ENCODE measurements at regions not wholly inside any gene's neighbourhood (a gene's known extent, or its start where the extent isn't known, plus 50 kb on each side); places are given as distances from the start of the nearest gene placed in this dataset.

DNA sequence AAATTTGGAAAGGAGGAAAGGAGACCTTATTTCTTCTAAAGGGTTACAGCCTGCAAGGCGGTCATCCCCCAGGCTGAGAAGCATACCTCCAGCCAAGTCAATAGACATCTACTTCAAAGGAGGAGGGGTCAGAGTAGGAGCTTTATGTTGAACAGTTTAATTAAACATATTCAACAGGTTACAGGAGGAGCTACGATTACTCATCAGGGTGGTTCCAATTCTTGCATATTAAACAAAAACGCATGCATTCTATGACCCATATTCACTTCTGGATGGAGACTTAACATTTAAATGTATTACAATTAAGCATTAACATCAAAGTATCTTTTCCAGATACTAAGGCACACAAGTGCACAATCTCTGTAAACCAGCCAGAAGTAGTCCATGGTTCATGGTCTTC, 1955.0 kb downstream of the PCDH9 start:
- in situ Hi-C loops (cut with MboI; ENCODE audit: low sequenced_read_pairs): no loop called here
- POLR2A ChIA-PET (ENCODE audit: unreplicated experiment): no interaction called here
- H3K9me1 ChIP-seq (ENCODE audit: insufficient read depth, low read length): no peaks in the 10 kb centered on the region
- DNase-seq (no peak), ATAC-seq (ENCODE audit: low read depth) (no peak)
- H2BK5ac ChIP-seq (ENCODE audit: low read depth, low read length, poor library complexity, severe bottlenecking): no peak overlapping the region
- H2AK9ac ChIP-seq (replicated peaks; ENCODE audit: low read depth, low read length, poor library complexity): no peak overlapping the region
- no peak overlapping the region for H4K8ac ChIP-seq (ENCODE audit: low read depth in 2 of 2, low read length in 2 of 2)
- H3K4me3 ChIP-seq (ENCODE audit: insufficient read depth, low read depth, low read length): no peak overlapping the region
- no peaks in the 10 kb centered on the region for H3K36me3 ChIP-seq (ENCODE audit: control insufficient read depth, insufficient read depth, low read length)
- CTCF ChIA-PET: no interaction called here
- H4K5ac ChIP-seq (ENCODE audit: low read depth, low read length): no peak overlapping the region
- H2AFZ ChIP-seq (replicated peaks; ENCODE audit: low read length, poor library complexity): no peak overlapping the region
- H3K14ac ChIP-seq (replicated peaks; ENCODE audit: low read depth, low read length): no peak overlapping the region
- no peaks in the 10 kb centered on the region for H4K20me1 ChIP-seq (ENCODE audit: insufficient read depth, low read length)
- no peak overlapping the region for H3K4me2 ChIP-seq (ENCODE audit: low read depth, low read length)
- WGBS, 2 experiments (ENCODE audit: extremely low coverage in 2 of 2, insufficient read length in 1 of 2): no CpG with 5 or more reads among the region's 3 CpGs
- H3K9ac ChIP-seq (ENCODE audit: low read depth, low read length): no peak overlapping the region
- TF ChIP-seq, protein P1, sequence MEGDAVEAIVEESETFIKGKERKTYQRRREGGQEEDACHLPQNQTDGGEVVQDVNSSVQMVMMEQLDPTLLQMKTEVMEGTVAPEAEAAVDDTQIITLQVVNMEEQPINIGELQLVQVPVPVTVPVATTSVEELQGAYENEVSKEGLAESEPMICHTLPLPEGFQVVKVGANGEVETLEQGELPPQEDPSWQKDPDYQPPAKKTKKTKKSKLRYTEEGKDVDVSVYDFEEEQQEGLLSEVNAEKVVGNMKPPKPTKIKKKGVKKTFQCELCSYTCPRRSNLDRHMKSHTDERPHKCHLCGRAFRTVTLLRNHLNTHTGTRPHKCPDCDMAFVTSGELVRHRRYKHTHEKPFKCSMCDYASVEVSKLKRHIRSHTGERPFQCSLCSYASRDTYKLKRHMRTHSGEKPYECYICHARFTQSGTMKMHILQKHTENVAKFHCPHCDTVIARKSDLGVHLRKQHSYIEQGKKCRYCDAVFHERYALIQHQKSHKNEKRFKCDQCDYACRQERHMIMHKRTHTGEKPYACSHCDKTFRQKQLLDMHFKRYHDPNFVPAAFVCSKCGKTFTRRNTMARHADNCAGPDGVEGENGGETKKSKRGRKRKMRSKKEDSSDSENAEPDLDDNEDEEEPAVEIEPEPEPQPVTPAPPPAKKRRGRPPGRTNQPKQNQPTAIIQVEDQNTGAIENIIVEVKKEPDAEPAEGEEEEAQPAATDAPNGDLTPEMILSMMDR (conservative IDR thresholded peaks at IDR 0.05; ENCODE audit: low read depth, low read length): no peak
- no peak for TF ChIP-seq SMC3 (IDR thresholded peaks at IDR 0.05; ENCODE audit: low read depth, low read length)
- TF ChIP-seq BHLHE40 (IDR thresholded peaks at IDR 0.05; ENCODE audit: low read depth, low read length): no peak
- no peak for TF ChIP-seq RAD21 (IDR thresholded peaks at IDR 0.05; ENCODE audit: low read length)
- TF ChIP-seq, protein P2, sequence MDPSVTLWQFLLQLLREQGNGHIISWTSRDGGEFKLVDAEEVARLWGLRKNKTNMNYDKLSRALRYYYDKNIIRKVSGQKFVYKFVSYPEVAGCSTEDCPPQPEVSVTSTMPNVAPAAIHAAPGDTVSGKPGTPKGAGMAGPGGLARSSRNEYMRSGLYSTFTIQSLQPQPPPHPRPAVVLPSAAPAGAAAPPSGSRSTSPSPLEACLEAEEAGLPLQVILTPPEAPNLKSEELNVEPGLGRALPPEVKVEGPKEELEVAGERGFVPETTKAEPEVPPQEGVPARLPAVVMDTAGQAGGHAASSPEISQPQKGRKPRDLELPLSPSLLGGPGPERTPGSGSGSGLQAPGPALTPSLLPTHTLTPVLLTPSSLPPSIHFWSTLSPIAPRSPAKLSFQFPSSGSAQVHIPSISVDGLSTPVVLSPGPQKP (IDR thresholded peaks at IDR 0.05; ENCODE audit: borderline replicate concordance, low read depth, low read length): no peak
- TF ChIP-seq RCOR1 (IDR thresholded peaks at IDR 0.05; ENCODE audit: insufficient replicate concordance, low read length): no peak
- no peak for TF ChIP-seq CHD1 (IDR thresholded peaks at IDR 0.05; ENCODE audit: low read depth, low read length)
- TF ChIP-seq CEBPB (IDR thresholded peaks at IDR 0.05; ENCODE audit: low read depth, low read length): no peak
- TF ChIP-seq MAFK (IDR thresholded peaks at IDR 0.05; ENCODE audit: low read depth, low read length): no peak
- TF ChIP-seq NFE2L2 (IDR thresholded peaks at IDR 0.05; ENCODE audit: low read depth, low read length): no peak
- TF ChIP-seq FOS (IDR thresholded peaks at IDR 0.05; ENCODE audit: low read depth, low read length): no peak
- TF ChIP-seq POLR2A (IDR thresholded peaks at IDR 0.05; ENCODE audit: low read depth, low read length): no peak
- no peaks in the 10 kb centered on the region for H3K79me1 ChIP-seq (ENCODE audit: low read depth in 1 of 2, low read length in 2 of 2)
- H3K27ac ChIP-seq (ENCODE audit: insufficient read depth, low read length): no peak overlapping the region
- dilution Hi-C loops (cut with HindIII; ENCODE audit: low sequenced_read_pairs, unreplicated experiment): no loop called here
- H4K91ac ChIP-seq (ENCODE audit: insufficient read depth, low read depth, low read length): no peak overlapping the region
- no peaks in the 10 kb centered on the region for H3K9me3 ChIP-seq (ENCODE audit: control insufficient read depth, insufficient read depth, low read length)
- no peaks in the 10 kb centered on the region for H3K4me1 ChIP-seq (ENCODE audit: control insufficient read depth, insufficient read depth, low read length)
- H3K56ac ChIP-seq (ENCODE audit: extremely low read depth, insufficient read depth, low read length): no peak overlapping the region
- H2BK20ac ChIP-seq (ENCODE audit: low read depth, low read length): no peak overlapping the region
- H3K23ac ChIP-seq (ENCODE audit: low read depth, low read length): no peak overlapping the region
- BruUV-seq (replicated peaks): no TSS peak
- H2AK5ac ChIP-seq (ENCODE audit: low read depth, low read length): no peak overlapping the region
- H3K27me3 ChIP-seq (ENCODE audit: control insufficient read depth, insufficient read depth, low read length): no peaks in the 10 kb centered on the region
- H3K18ac ChIP-seq (ENCODE audit: low read depth, low read length): no peak overlapping the region
- H2BK120ac ChIP-seq (ENCODE audit: low read depth, low read length): no peak overlapping the region
- H3K4ac ChIP-seq (ENCODE audit: low read depth, low read length): no peak overlapping the region
- H2BK15ac ChIP-seq (ENCODE audit: low read depth, low read length): no peak overlapping the region
- intact Hi-C loops (cut with micrococcal nuclease): no loop called here
